G401 (cell line): ENCODE measurements at regions not wholly inside any gene's neighbourhood (a gene's known extent, or its start where the extent isn't known, plus 50 kb on each side); places are given as distances from the start of the nearest gene placed in this dataset.
A peak's percentile ranks its signal among the peaks of the same experiment; 100 is the strongest.
"Not testable (repeated sequence)": the region's sequence is repeated elsewhere in the genome, so short reads cannot be mapped to it uniquely, and the experiment has no call there.

Source experiments
- DNase-seq: peaks from one replicate; pipeline ENCODE4 v3.0.0-alpha.2; 2015; ENCODE audit warnings: low spot score
- in situ Hi-C: cut with HindIII; loops from 2 replicates; pipeline ENCODE4 v1.10.0; 2016; ENCODE audit warnings: low sequenced_read_pairs, mixed read lengths

DNA sequence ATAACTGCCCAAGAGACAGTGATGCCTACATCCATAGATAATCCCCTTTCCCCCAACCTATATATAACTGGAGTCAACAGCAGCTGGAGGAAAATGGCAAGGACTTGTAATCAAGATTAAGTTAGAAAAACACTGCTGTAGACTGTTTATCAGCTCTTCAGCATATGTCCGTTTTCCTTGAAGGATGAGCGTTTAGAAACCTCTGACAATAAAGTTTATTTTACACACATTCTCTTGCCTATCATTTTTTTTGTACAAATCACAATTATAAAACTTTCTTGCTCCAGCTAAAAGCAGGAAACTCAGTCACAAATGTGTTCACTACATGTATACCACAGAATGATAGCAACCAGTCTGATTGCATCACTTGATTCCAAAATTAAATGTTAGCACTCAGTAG lies 50.8 kb downstream of the PPIAL4G start:
- DNase-seq, in situ Hi-C loops: not testable (repeated sequence)

DNA sequence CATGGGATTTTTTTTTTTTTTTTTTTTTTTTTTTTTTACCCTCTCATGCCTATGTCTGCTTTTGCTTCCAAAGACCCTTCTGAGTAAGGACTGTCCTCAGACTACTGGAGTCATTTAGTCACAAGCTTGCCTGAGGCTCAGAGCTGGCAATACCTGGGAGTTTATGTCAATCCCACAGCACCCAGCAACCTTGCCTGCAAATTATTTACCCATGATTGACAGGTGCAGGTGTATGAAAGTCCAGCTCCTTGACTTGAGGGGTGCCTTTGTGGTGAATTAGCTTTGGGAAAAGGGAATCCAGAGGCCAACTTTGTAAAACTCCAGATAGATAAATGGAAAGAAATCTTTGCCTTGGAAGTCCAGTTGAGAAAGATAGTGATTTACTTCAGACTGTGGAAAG lies 53.2 kb downstream of the PPIAL4G start:
- DNase-seq, in situ Hi-C loops: not testable (repeated sequence)

GRCh38 chr1:148426940-148427611 lies 56.0 kb downstream of the PPIAL4G start:
- in situ Hi-C loops, DNase-seq: not testable (repeated sequence)

- DNase-seq, in situ Hi-C loops: not testable (repeated sequence)
These were observed 56.7 kb downstream of the PPIAL4G start for GRCh38 chr1:148426385-148426784.

DNA sequence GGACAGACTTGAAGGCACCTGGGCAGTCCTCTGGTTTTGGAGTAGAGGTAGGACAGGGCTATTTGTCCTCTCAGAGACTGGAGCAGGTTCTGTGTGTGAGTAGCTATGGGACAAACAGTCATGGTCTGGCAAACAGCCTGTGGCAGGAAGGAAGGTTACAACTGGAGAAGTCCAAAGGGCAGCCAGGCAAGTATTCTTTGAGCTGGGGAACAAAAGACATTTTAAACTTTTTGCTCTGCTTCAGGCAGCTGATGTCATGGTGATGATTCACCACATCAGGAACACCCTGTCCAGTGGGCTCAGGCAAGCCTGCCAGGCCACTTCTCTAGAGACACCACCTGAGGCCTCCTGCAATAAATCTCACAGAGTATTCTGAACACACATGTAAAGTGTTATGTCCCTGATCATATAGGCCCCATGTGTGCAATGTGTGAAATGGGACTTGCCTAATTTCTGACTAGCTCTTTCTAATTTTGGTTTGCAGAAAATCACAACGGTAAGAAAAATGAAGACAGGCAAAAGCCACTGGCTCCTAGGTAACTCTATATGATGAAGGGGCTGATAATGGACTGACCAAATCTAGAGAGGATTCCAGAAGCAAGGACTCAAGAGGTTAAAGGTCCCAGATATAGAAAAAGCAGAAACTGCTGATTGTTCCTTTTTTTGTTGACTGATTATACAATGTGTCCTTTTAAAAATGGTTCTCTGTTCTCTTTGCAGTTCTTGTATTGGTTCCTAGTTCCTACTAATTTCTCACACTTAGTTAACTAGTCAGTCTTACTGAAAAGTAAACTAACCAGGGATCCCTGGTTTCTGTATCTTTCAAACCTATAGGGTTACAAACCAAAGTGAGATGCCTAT lies 58.7 kb downstream of the PPIAL4G start:
- in situ Hi-C loops, DNase-seq: not testable (repeated sequence)

- in situ Hi-C loops, DNase-seq: not testable (repeated sequence)
These were observed 60.2 kb downstream of the PPIAL4G start for GRCh38 chr1:148422921-148423320.

GRCh38 chr1:148417241-148417640 lies 65.9 kb downstream of the PPIAL4G start:
- DNase-seq, in situ Hi-C loops: not testable (repeated sequence)

DNA sequence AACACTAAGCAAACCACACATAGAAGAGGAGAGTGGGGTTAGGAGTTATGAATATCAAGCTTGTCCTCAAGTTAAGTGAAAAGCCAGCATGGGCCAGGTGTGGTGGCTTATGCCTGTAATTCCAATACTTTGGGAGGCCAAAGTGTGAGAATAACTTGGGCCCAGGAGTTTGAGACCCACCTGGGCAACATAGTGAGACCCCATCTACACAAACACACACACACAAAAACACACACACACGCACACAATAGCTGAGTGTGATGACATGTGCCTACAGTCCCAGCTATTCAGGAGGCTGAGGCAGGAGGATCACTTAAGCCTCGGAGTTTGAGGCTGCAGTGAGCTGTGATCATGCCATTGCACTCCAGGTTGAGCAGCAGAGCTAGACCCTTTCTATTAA lies 69.7 kb downstream of the PPIAL4G start:
- DNase-seq, in situ Hi-C loops: not testable (repeated sequence)

DNA sequence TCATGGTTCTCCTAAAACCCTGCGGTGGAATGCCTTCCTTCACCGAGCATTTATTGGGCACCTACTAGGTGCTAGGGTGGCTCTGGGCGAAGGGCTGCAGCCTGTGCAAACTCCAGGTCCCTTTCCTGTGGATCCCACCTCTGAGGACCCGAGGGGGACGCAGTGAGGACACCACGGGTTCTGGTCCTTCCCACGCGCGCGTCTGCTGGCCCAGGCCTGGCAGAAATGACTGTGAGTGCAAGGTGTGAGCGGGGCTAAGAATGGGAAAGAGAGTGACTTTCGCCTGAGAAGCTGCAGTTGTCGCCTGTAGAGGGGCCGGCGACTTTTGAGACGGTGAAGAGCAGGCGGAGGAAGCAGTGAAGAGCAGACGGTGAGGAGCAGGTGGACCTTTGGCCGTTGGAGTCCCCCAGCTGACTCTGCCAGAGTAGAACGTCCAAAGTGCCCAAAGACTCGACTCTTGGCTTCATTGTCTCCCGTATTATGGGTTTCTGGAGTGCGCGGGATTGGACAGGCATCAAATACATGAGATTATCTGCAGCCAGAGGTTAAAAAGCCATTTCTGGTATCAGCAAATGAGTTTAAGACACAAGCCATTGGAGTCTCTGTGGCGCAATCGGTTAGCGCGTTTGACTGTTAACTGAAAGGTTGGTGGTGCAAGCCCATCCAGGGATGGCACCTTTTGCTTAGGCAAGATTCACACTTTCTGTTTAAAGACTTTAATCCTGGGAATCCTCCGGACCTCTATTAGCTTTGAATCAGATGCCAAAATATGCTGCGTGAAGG lies 78.1 kb downstream of the PPIAL4G start:
- in situ Hi-C loops, DNase-seq: not testable (repeated sequence)

DNA sequence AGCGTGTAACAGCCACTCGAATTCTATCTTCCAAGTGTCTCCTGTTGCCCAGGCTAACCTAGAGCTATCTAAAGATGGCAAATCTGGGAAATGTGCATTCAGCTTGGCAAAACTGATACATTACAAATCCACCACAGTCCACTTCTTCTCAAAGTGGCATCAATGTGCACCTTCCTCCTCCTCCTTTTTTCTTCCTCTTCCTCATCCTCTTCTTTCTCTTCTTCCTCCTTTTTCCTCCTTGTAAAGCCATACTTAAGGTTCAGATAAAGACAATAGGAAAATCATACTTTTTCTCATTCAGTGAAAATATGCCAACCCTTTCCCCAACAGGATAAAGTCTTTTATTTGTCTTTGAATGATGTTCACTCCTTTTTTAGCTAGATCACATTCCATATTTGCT lies 79.2 kb downstream of the PPIAL4G start:
- DNase-seq, in situ Hi-C loops: not testable (repeated sequence)

- in situ Hi-C loops = not testable (repeated sequence)
- DNase-seq = peak; percentile 21
These were observed 80.0 kb downstream of the PPIAL4G start for GRCh38 chr1:148403085-148403456.

DNA sequence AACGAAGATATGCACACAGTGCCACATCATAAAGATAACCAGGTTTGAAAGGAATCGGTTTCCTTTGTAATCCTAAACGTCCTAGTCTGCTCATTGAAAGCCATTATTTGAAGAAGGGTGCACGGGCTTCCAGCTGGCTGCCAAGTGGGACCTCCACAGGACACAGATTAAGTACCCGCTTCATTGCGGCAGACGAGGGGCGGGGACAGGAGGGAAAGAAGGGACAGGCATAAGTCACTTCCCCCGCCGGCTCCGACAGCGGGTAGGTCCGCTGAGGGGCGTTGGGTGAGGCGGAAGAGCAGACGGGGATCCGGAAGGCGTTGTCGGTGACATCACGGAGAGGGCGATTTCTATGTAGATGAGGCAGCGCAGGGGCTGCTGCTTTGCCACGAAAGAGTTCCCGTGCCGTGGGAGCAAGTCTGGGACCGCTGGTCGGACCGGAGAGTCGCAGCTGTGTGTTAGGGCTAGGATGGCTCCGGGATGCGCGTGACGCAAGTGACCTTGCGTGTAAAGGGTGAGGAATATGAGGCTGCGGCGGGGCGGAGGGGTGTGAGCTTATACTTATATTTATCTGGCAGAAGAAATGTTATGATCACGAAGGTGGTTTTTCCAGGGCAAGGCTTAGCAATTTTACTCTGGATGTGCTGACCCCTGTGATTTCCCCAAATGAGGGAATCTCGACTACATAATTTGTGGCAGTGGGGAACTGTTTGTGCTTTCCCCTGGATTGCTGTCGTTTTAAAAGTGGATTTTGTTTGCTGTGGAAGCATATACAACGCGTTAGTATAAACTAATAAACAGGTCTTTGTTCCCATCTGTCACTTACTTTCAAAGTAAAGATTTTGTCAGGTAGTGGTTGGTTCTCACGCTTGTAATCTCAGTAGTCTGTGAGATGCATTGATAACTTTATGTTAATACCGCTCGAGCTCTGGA lies 80.7 kb downstream of the PPIAL4G start:
- peak; percentile 68 for DNase-seq
- in situ Hi-C loops = not testable (repeated sequence)

- in situ Hi-C loops, DNase-seq: not testable (repeated sequence)
These were observed 85.6 kb downstream of the PPIAL4G start for GRCh38 chr1:148397516-148397915.

DNA sequence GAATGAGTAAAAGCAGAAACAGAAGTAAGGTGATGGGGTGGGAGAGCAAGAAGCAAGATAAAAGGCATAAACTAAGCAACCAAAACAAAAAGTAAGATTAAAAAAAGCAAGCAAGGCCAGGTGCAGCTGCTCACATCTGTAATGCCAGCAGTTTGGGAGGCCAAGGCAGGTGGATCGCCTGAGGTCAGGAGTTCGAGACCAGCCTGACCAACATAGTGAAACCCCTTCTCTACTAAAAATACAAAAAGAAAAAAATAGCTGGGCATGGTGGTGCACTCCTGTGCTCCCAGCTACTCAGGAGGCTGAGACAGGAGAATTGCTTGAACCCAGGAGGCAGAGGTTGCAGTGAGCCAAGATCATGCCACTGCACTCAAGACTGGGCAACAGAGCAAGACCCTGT lies 90.6 kb downstream of the PPIAL4G start:
- DNase-seq, in situ Hi-C loops: not testable (repeated sequence)

GRCh38 chr1:148391323-148391722 lies 91.8 kb downstream of the PPIAL4G start:
- DNase-seq, in situ Hi-C loops: not testable (repeated sequence)

GRCh38 chr1:148389027-148389339 lies 94.1 kb downstream of the PPIAL4G start:
- in situ Hi-C loops = no loop called here
- no peak for DNase-seq

DNA sequence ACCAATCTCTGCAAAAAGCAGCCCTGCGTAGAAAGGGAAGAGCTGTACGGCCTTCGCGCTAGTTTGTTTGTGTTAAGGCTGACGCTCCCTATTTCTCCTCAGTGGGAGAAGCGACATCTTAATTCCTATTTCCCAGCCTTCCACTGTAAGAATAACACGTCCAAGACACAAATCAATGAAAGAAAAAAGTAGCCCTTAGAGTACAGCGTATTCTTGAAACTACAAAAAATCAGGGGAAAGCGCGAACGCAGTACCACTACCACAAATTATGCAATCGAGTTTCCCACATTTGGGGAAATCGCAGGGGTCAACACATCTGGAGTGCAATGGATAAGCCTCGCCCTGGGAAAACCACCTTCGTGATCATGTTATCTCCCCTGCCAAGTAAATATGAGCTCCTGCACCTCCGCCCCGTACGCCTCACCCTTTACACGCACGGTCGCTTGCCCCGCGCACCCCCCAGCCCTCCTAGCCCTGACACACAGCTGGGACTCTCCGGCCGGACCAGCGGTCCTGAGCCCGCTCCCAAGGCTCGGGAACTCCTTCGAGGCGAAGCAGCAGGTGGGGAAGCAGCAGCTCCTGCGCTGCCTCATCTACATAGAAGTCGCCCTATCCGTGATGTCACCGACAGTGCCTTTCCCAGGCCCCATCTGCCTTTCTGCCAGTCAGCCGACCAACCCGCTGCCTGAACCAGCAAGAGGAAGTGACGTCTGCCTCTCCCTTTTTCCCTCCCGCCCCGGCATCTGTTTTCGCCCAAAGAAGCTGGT lies 94.7 kb downstream of the PPIAL4G start:
- in situ Hi-C loops = no loop called here

DNA sequence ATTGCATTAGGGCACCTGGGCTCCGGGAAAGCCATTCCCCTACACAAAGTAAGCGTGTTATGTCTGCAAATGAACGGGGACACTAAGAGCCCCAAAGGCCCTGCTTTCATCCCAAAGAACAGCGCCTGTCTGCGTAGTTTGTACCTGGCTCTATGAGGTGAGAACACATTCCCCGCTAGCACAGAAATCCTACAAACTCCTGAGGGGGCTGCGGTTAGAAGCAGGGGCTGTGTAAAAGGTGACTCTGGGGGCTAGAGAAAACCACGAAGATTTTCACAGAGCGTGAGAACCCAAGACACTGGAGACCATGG lies 95.2 kb downstream of the PPIAL4G start:
- in situ Hi-C loops, DNase-seq: not testable (repeated sequence)

More for the DNA sequence above, 94.7 kb downstream of the PPIAL4G start:
- DNase-seq = peak; percentile 94
